ENCODE measurements at regions not wholly inside any gene's neighbourhood (a gene's known extent, or its start where the extent isn't known, plus 50 kb on each side); places are given as distances from the start of the nearest gene placed in this dataset.

DNA sequence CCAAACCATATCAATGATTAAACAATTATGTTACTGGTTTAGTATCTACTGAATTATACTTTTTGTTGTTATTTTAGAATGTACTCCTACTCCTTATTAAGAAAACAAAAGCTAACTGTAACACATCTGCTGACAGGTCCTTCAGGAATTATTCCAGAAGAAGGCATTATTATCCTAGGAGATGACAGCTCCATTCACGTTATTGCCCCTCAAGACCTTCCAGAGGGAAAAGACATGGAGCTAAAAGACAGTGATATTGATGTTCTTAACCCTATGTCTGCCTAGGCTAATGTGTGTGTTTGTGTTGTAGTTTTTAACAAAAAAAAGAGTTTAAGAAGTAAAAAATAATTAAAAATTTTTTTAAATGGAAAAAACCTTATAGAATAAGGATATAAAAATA lies 206.8 kb upstream of the KLHL4 start:
- Histone ChIP-seq H3K9me3 (no peaks in the 10 kb centered on the region), H3K4me1 (no peaks in the 10 kb centered on the region), H3K27me3 (no peaks in the 10 kb centered on the region), H3K36me3 (no peaks in the 10 kb centered on the region), H3K27ac (no peak overlapping the region), H3K4me3 (no peak overlapping the region)
- WGBS, 2 donors (ENCODE audit: low coverage in 1 of 2), result 20 to 50% methylated on average over 1 of the region's 1 CpG
- TF ChIP-seq POLR2A (IDR thresholded peaks at IDR 0.05), result no peak
- no peak for TF ChIP-seq POLR2AphosphoS5 (IDR thresholded peaks at IDR 0.05)
- no peak for TF ChIP-seq EP300 (IDR thresholded peaks at IDR 0.05)
- TF ChIP-seq, protein P1, sequence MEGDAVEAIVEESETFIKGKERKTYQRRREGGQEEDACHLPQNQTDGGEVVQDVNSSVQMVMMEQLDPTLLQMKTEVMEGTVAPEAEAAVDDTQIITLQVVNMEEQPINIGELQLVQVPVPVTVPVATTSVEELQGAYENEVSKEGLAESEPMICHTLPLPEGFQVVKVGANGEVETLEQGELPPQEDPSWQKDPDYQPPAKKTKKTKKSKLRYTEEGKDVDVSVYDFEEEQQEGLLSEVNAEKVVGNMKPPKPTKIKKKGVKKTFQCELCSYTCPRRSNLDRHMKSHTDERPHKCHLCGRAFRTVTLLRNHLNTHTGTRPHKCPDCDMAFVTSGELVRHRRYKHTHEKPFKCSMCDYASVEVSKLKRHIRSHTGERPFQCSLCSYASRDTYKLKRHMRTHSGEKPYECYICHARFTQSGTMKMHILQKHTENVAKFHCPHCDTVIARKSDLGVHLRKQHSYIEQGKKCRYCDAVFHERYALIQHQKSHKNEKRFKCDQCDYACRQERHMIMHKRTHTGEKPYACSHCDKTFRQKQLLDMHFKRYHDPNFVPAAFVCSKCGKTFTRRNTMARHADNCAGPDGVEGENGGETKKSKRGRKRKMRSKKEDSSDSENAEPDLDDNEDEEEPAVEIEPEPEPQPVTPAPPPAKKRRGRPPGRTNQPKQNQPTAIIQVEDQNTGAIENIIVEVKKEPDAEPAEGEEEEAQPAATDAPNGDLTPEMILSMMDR (IDR thresholded peaks at IDR 0.05), result no peak
- no peak for ATAC-seq

DNA sequence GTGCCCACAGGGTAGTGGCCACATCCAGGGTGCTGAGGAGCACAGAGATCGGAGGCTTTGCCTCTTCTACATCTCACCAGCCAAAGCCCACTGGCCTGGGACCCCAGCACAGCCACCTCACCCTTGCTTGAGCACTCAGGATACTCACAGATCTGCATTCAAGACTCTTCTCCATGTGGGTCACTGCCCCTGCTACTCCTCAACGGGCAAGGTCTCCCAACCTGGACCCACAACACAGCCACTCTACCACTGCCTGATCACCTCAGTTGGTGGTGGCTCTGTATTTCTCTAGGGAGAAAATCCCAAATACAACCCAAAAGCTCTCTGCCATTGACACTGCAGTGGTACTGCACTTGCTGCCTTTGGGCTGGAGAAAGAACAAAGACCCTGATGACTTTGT lies 190.3 kb upstream of the KLHL4 start:
- TF ChIP-seq, protein P1 (IDR thresholded peaks at IDR 0.05), result no peak
- no peak for TF ChIP-seq EP300 (IDR thresholded peaks at IDR 0.05)
- TF ChIP-seq POLR2AphosphoS5 (IDR thresholded peaks at IDR 0.05), result no peak
- no peak for TF ChIP-seq POLR2A (IDR thresholded peaks at IDR 0.05)
- WGBS, 2 donors (ENCODE audit: low coverage in 1 of 2), result 80% methylated on average over 1 of the region's 2 CpGs; no CpG with 5 or more reads in 1 of the 2 donors
- H3K4me1 ChIP-seq, result no peaks in the 10 kb centered on the region
- no peak overlapping the region for H3K27ac ChIP-seq
- no peak for ATAC-seq
- H3K27me3 ChIP-seq, result no peaks in the 10 kb centered on the region
- no peak overlapping the region for H3K4me3 ChIP-seq
- H3K9me3 ChIP-seq, result no peaks in the 10 kb centered on the region
- no peaks in the 10 kb centered on the region for H3K36me3 ChIP-seq

DNA sequence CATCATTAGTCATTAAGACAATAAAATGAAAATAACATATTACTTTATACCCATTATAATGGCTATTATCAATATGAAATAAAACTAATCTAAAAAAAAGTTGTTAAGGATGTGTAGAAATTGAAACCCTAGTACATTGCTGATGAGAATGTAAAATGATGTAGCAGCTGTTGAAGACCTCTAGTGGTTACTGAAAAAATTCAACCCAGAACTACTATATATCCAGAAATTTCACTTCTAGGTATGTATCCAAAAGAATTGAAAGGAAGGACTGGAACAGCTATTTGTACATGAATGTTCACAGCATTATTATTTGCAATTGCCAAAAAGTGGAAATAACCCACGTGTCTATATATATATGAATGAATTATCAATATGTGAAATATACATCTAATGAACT lies 180.3 kb upstream of the KLHL4 start:
- ATAC-seq, result no peak
- Histone ChIP-seq H3K4me3 (no peak overlapping the region), H3K27ac (no peak overlapping the region), H3K27me3 (no peaks in the 10 kb centered on the region), H3K4me1 (no peaks in the 10 kb centered on the region), H3K9me3 (no peaks in the 10 kb centered on the region), H3K36me3 (no peaks in the 10 kb centered on the region)
- WGBS, 2 donors (ENCODE audit: low coverage in 1 of 2), result 33 to 42% methylated on average over 1 of the region's 1 CpG
- TF ChIP-seq, protein P1 (IDR thresholded peaks at IDR 0.05), result no peak
- TF ChIP-seq POLR2AphosphoS5 (IDR thresholded peaks at IDR 0.05), result no peak
- no peak for TF ChIP-seq EP300 (IDR thresholded peaks at IDR 0.05)
- no peak for TF ChIP-seq POLR2A (IDR thresholded peaks at IDR 0.05)

DNA sequence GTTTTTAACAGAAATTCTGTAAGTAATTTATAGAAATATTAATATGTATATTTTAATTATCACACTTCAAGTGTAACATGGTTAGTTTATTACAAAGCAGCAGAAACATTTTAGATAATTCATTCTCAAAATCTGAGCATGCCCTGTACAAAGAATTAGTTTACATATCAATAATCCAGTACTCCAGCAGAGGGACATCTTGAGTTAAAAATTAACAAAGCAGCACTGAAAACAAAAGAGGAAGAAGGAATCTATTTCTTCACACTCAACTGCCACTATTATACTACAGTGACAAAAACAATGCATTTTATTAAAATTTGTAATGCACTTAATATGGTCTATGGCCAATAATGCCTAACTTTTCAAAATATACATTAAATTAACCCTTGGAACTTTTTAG lies 179.1 kb upstream of the KLHL4 start:
- Histone ChIP-seq H3K4me3 (no peak overlapping the region), H3K4me1 (no peaks in the 10 kb centered on the region), H3K27ac (no peak overlapping the region), H3K27me3 (no peaks in the 10 kb centered on the region), H3K9me3 (no peaks in the 10 kb centered on the region), H3K36me3 (no peaks in the 10 kb centered on the region)
- no peak for ATAC-seq
- TF ChIP-seq, protein P1 (IDR thresholded peaks at IDR 0.05), result peak in 3 of 4 experiments; percentile 19 to 44 (median 20)
- TF ChIP-seq POLR2AphosphoS5 (IDR thresholded peaks at IDR 0.05), result no peak

DNA sequence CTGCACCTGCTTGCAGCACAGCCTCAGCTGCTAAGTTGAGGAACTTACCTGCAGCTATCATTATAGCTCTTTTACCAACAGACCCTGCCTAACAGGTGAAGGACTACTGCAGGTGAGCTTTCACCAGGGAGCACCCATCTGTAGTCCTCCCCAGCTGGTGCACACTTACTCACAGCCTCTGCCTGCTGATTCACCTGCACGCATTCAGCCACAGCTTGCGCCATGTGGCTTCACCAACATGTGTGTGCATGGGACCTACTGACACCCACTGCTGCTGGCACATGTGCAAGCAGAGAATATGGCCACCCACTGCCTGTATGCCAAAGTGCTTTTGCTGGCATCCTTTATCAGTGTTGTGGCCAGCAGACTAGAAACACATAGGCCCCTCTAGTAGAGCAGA lies 146.7 kb upstream of the KLHL4 start:
- H3K27ac ChIP-seq, result no peak overlapping the region

More for the DNA sequence above, 146.7 kb upstream of the KLHL4 start:
- no peaks in the 10 kb centered on the region for H3K36me3 ChIP-seq
- no peaks in the 10 kb centered on the region for H3K9me3 ChIP-seq
- no peak for ATAC-seq
- 100% methylated on average over 1 of the region's 2 CpGs; no CpG with 5 or more reads in 1 of the 2 donors for WGBS, 2 donors (ENCODE audit: low coverage in 1 of 2)
- H3K27me3 ChIP-seq, result no peaks in the 10 kb centered on the region
- H3K4me3 ChIP-seq, result no peak overlapping the region
- TF ChIP-seq, protein P1 (IDR thresholded peaks at IDR 0.05), result no peak
- TF ChIP-seq POLR2AphosphoS5 (IDR thresholded peaks at IDR 0.05) (no peak), EP300 (IDR thresholded peaks at IDR 0.05) (no peak), POLR2A (IDR thresholded peaks at IDR 0.05) (no peak)
- no peaks in the 10 kb centered on the region for H3K4me1 ChIP-seq
